ENCODE measurements at regions not wholly inside any gene's neighbourhood (a gene's known extent, or its start where the extent isn't known, plus 50 kb on each side); places are given as distances from the start of the nearest gene placed in this dataset.

- no peaks in the 10 kb centered on the region; the same call in 1 of the 2 replicates for H3K9me3 ChIP-seq (ENCODE audit: control insufficient read depth, insufficient read depth, low read depth, low read length)
- no peak overlapping the region for H3K27ac ChIP-seq (ENCODE audit: extremely low read depth, low read depth, low read length)
- CTCF ChIA-PET = interaction anchor here (0.6 kb wide), 2 partner anchors 97 to 1091 kb away, joined by 3 to 4 read pairs; no protein-coding TSS in a partner anchor
- no peaks in the 10 kb centered on the region for H3K36me3 ChIP-seq (ENCODE audit: control insufficient read depth in 2 of 2, insufficient read depth in 1 of 2, low read length in 2 of 2)
- POLR2A ChIA-PET = no interaction called here
- no peak for TF ChIP-seq ZNF518A (tag by site-specific recombination; conservative IDR thresholded peaks at IDR 0.05; ENCODE audit: low read depth)
- TF ChIP-seq ZNF221 (tag by site-specific recombination; IDR thresholded peaks at IDR 0.05; ENCODE audit: borderline replicate concordance) = no peak
- no peak for TF ChIP-seq YY1 (tag by site-specific recombination; IDR thresholded peaks at IDR 0.05)
- no peak for TF ChIP-seq SP7 (tag by site-specific recombination; IDR thresholded peaks at IDR 0.05)
- no peak for TF ChIP-seq ZNF768 (tag by site-specific recombination; IDR thresholded peaks at IDR 0.05)
- TF ChIP-seq MZF1 (tag by site-specific recombination; IDR thresholded peaks at IDR 0.05; ENCODE audit: borderline replicate concordance) = no peak
- no peak for TF ChIP-seq ZFP69B (tag by site-specific recombination; IDR thresholded peaks at IDR 0.05)
- TF ChIP-seq MEIS1 (CRISPR knock-in tag; IDR thresholded peaks at IDR 0.05; ENCODE audit: borderline replicate concordance) = no peak
- TF ChIP-seq TCF7L2 (IDR thresholded peaks at IDR 0.05; ENCODE audit: borderline replicate concordance, low read depth, low read length) = no peak
- TF ChIP-seq ZNF311 (tag by site-specific recombination; IDR thresholded peaks at IDR 0.05; ENCODE audit: borderline replicate concordance) = no peak
- TF ChIP-seq ZNF843 (tag by site-specific recombination; IDR thresholded peaks at IDR 0.05) = no peak
- no peak for TF ChIP-seq ZNF658 (tag by site-specific recombination; IDR thresholded peaks at IDR 0.05)
- no peak for TF ChIP-seq PRDM4 (tag by site-specific recombination; IDR thresholded peaks at IDR 0.05)
- no peak for TF ChIP-seq GLI4 (tag by site-specific recombination; IDR thresholded peaks at IDR 0.05)
- no peak for TF ChIP-seq ZBTB48 (tag by site-specific recombination; IDR thresholded peaks at IDR 0.05)
- no peak for TF ChIP-seq ZBTB8A (tag by site-specific recombination; IDR thresholded peaks at IDR 0.05)
- TF ChIP-seq ZNF121 (tag by site-specific recombination; IDR thresholded peaks at IDR 0.05) = no peak
- no peak for TF ChIP-seq ZNF280C (tag by site-specific recombination; IDR thresholded peaks at IDR 0.05)
- no peaks in the 10 kb centered on the region for H3K4me1 ChIP-seq (ENCODE audit: control insufficient read depth, insufficient read depth, low read length)
- H3K4me3 ChIP-seq (ENCODE audit: low read depth, low read length) = no peak overlapping the region
These were observed 424.6 kb downstream of the MED10 start for GRCh38 chr5:5953584-5954274.
